Ovary (tissue), 7 donors: ENCODE measurements at regions not wholly inside any gene's neighbourhood (a gene's known extent, or its start where the extent isn't known, plus 50 kb on each side); places are given as distances from the start of the nearest gene placed in this dataset.

ENCODE experiments used
- DNase-seq, 5 donors: peaks; one replicate each; pipeline ENCODE4 v3.0.0-alpha.2; 2019 to 2020
- H3K27ac ChIP-seq, 2 donors: fragments of 200-600 bp; one replicate each; pipeline versions ENCODE4 v1.5.1 to v1.8.0; 2019 to 2022
- H3K27me3 ChIP-seq: fragments of 200-600 bp; one replicate; pipeline ENCODE4 v1.8.0; 2022
- H3K36me3 ChIP-seq: fragments of 200-600 bp; sonication (generic); one replicate; pipeline ENCODE4 v1.5.1; 2019
- H3K4me1 ChIP-seq: one replicate; pipeline ENCODE4 v1.8.1; 2013; ENCODE audit warnings: mild to moderate bottlenecking, moderate library complexity; ENCODE audit not compliant: insufficient read depth
- H3K4me3 ChIP-seq: fragments of 200-600 bp; sonication (generic); one replicate; pipeline ENCODE4 v1.5.1; 2017
- H3K9me3 ChIP-seq, 2 donors: fragments of 200-600 bp in 1 of 2; sonication (generic) in 1 of 2; one replicate each; pipeline versions ENCODE4 v1.5.1 to v1.8.1; 2013 to 2019; ENCODE audit warnings: mild to moderate bottlenecking in 1 of 2, moderate library complexity in 1 of 2
- CTCF ChIP-seq, 3 donors: fragments of 450-650 bp in 2 of 3; fragments of 200-600 bp in 1 of 3; IDR thresholded peaks; one replicate each; pipeline versions ENCODE4 v1.5.1 to v1.8.0; 2016 to 2022; ENCODE audit warnings: antibody characterized with exemption in 3 of 3, mild to moderate bottlenecking in 1 of 3
- EP300 ChIP-seq: sonication (generic); formaldehyde crosslinking; IDR thresholded peaks from one replicate; pipeline ENCODE4 v1.6.1; 2017; ENCODE audit warnings: antibody characterized with exemption
- POLR2A ChIP-seq: fragments of 450-650 bp; IDR thresholded peaks from one replicate; pipeline ENCODE4 v1.6.1; 2017; ENCODE audit warnings: antibody characterized with exemption, mild to moderate bottlenecking, moderate library complexity
- WGBS, 3 donors: extraction: QIAGEN DNeasy Blood & Tissue Kit in 1 of 3; methylation state at CpG; one replicate each; pipeline versions ENCODE4 v1.1.5 to v1.1.7; 2013 to 2017; 5-methylcytosine and 5-hydroxymethylcytosine counted together
- intact Hi-C, 4 donors: fragments of 100-400 bp; cut with DNase I; formaldehyde crosslinking; loops; one replicate each; pipeline versions ENCODE4 v1.11.0 to v1.15.1; 2022 to 2023
- donor health status: DM: no; HTN: no; CAD: no; lungs with moderate emphysema.
- donor health status: DM: no; HTN: no; CAD: no.
- donor health status: Bipolar disorder and iron deficiency.
- donor health status: DM: no; HTN: no; CAD: no.
- donor health status: DM: yes; HTN: yes; CAD: no.

- intact Hi-C loops = no loop called here
- no peaks in the 10 kb centered on the region for H3K4me1 ChIP-seq
- no peaks in the 10 kb centered on the region for H3K9me3 ChIP-seq
- TF ChIP-seq CTCF (IDR thresholded peaks at IDR 0.05) = no peak
- no peak for TF ChIP-seq EP300
- no peak for TF ChIP-seq POLR2A
- no peak overlapping the region for H3K4me3 ChIP-seq
- no peaks in the 10 kb centered on the region for H3K36me3 ChIP-seq
- WGBS, 3 donors = 3 to 8% (median 5%) methylated on average over 3 of the region's 3 CpGs
- no peaks in the 10 kb centered on the region for H3K27me3 ChIP-seq
- no peak overlapping the region for H3K27ac ChIP-seq
- no peak for DNase-seq
Measured at GRCh38 chr12:83198291-83199015, 511.7 kb downstream of the TMTC2 start.

GRCh38 chr12:83197483-83197914 is 510.8 kb downstream of the TMTC2 start:
- no peak overlapping the region for H3K4me3 ChIP-seq
- H3K27ac ChIP-seq = no peak overlapping the region
- DNase-seq = no peak
- H3K9me3 ChIP-seq = no peaks in the 10 kb centered on the region
- H3K36me3 ChIP-seq = no peaks in the 10 kb centered on the region
- H3K4me1 ChIP-seq = no peaks in the 10 kb centered on the region
- TF ChIP-seq CTCF (IDR thresholded peaks at IDR 0.05) (no peak), POLR2A (no peak), EP300 (no peak)
- 62 to 78% (median 70%) methylated on average over 4 of the region's 4 CpGs for WGBS, 3 donors
- intact Hi-C loops = no loop called here
- H3K27me3 ChIP-seq = no peaks in the 10 kb centered on the region

- TF ChIP-seq POLR2A = no peak
- no peak for TF ChIP-seq CTCF (IDR thresholded peaks at IDR 0.05)
- no peak for TF ChIP-seq EP300
- H3K4me1 ChIP-seq = no peaks in the 10 kb centered on the region
- intact Hi-C loops = no loop called here
- no peaks in the 10 kb centered on the region for H3K36me3 ChIP-seq
- H3K27ac ChIP-seq = no peak overlapping the region
- no peak for DNase-seq
- no peaks in the 10 kb centered on the region for H3K9me3 ChIP-seq
- H3K4me3 ChIP-seq = no peak overlapping the region
- H3K27me3 ChIP-seq = no peaks in the 10 kb centered on the region
- WGBS, 3 donors = 88 to 93% (median 90%) methylated on average over 3 of the region's 3 CpGs
Measured at GRCh38 chr12:83196694-83197350, 510.1 kb downstream of the TMTC2 start.

GRCh38 chr12:83190631-83191390 is 504.1 kb downstream of the TMTC2 start:
- H3K36me3 ChIP-seq = no peaks in the 10 kb centered on the region
- no peak overlapping the region for H3K27ac ChIP-seq
- no peak for DNase-seq
- TF ChIP-seq EP300 (no peak), POLR2A (no peak), CTCF (IDR thresholded peaks at IDR 0.05) (no peak)
- WGBS, 3 donors = 80 to 89% (median 88%) methylated on average over 8 of the region's 8 CpGs
- no peaks in the 10 kb centered on the region for H3K9me3 ChIP-seq
- no peaks in the 10 kb centered on the region for H3K4me1 ChIP-seq
- H3K27me3 ChIP-seq = no peaks in the 10 kb centered on the region
- H3K4me3 ChIP-seq = no peak overlapping the region
- intact Hi-C loops = no loop called here
